Femur (tissue), 1 donor: ENCODE measurements at regions not wholly inside any gene's neighbourhood (a gene's known extent, or its start where the extent isn't known, plus 50 kb on each side); places are given as distances from the start of the nearest gene placed in this dataset.
"Not testable (repeated sequence)": the region's sequence is repeated elsewhere in the genome, so short reads cannot be mapped to it uniquely, and the experiment has no call there.

Experiments
- DNase-seq: peaks from one replicate; pipeline ENCODE4 v3.0.0-alpha.2; 2017

DNA sequence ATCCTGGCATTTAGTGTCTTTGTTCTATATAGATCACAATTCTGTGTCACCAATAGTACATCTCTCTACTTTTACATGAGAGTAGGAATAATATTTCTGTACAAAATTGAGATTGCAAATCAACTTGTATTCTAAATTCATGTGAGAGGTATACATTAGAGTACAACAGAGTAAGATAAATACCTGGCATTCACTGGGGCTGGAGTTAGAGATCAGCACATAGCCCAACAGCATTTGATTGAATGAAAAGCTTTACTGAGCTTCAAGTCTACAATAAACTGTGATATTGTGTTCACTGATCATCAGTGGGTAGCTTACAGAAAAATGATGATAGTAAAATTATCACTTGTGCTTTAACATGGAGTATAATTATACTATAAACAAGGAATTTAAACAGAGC lies 1114.7 kb downstream of the REEP3 start:
- no peak for DNase-seq

DNA sequence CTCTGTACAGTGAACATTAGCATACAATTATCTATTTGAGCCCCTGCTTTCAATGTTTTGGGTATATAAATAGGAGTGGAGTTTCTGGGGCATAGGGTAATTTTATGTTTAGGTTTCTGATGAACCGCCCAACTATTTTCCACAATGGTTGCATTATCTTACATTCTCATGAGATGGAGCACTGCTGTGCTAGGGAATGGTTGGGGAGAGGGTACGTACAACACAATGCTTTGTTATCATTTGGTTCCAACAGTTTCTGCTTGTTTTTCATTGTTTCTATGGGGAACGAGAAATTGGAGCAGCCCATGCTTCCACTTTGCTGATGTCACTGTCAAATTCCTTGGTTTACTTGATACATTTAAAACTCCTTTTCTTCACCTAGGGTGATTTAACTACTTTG lies 1115.3 kb downstream of the REEP3 start:
- no peak for DNase-seq

DNA sequence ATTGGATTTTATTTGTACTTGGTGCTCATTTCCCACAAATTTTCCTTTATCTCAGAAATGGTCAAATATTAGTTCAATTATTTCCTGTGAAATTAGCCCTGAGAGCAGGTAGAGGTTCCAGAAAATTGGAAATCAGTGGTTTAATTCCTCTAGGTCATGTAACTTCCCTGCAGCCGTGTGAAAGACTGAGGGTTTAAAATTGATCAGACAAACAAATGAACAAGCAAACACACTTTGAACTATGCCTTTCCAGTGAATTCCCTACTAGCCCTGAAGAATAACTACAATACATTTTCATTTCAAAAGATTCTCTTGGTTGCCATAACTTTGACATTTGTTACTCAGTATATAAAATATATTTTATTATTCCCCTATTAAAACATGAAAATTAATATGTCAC lies 1116.7 kb downstream of the REEP3 start:
- DNase-seq = no peak

DNA sequence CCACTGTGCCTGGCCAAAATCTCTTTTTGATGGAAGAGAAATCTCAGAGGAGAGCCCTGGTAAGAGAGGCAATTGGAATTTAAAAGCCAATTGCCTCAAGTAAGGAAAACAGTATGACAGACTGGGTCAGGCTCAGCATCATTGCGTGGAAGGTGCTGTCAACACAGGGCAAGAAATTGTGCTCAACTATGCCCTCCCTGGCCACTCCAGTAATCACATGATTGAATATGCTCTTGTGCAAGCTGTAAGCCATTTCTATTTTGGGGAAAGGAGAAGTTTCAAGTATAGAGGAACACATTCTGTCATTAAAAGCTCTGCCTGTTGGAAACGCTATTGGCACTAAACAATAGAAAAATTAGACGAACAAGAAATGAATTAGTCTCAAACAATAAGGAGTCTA lies 1127.7 kb downstream of the REEP3 start:
- no peak for DNase-seq

DNA sequence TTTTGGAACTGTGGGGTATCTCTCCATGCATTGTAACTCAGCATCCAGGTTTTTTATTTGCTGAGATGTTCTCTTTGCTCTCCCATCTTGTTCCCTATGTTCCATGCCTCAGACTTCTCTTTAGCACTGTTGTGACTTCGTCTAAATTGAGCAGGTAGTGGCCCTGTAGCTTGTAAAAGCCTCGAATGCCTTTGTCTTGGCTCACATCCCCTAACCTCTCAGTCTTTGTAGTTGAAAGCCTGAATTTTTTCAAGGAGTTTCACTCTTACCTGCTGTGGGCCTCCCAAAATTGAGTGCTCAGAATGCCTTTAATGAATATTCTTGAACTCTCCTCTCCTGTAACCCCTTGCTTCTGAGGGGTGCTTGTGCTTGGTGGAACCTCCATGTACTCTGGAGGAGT lies 1137.3 kb downstream of the REEP3 start:
- DNase-seq = no peak

DNA sequence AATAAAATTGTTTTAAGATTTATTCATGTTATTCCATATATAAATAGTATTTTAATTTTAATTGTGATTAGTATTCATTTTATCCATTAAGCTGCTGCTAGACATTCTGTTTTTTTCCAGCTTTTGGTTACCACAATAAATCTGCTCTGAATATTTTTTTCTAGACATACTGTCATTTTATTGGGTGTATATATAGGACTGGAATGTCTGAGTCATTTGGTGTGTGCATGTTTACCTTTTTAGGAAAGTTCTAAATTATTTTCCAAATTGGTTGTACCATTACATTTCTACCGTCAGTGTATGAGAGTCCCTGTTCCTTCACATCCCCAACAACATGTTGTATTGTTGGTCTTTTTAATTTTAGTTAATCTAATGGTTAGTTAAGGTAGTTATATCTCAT lies 1138.1 kb downstream of the REEP3 start:
- no peak for DNase-seq

DNA sequence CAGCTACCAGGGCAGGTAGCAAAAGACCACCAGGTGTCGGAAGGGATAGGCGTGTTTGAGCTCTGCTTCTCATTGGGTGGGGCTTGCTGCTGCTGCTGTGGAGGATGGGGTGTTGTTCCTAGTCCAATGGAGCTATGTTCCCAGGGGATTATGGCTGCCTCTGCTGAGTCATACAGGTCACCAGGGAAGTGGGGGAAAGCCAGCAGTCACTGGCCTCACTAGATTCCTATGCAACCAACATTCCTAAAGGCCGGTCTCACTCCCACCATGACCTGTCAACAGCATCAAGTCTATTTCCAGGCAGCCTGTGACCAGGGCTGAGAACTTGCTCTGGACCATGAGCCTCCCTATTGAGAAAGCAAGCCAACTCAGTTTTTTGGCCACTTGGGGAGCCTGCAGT lies 1160.8 kb downstream of the REEP3 start:
- no peak for DNase-seq

DNA sequence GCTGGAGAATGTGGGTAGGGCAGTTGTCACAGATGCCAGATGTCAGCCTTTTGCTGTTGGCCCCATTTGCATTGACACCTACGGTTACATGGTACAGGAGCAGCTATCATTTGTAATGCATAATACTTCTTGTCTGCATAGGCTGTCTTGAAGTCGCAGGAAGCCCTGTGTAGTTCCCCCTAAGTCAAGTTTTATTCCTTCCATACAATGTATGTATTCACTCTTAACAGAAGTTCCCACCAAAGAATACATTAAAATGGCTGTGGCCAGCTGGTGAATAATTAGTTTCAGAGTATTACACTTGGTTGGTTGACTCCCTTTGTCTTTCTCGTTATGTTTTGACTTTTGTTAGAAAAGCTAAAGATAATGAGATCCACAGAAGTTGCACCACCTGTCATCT lies 1169.0 kb downstream of the REEP3 start:
- no peak for DNase-seq

DNA sequence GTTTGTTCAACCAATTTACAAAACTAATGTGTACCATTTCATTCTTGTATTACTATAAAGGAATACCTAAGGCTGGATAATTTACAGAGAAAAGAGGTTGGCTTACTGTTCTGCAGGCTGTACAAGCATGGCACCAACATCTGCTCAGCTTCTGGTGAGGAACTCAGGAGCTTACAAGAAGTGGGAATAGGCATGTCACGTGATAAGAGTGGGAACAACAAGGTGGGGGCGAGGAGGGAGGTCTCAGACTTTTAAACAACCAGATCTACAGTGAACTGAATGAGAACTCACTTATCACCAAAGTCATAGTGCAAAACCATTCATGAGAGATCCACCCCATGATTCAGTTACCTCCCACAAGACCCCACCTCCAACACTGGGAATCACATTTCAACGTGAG lies 1178.0 kb downstream of the REEP3 start:
- no peak for DNase-seq

DNA sequence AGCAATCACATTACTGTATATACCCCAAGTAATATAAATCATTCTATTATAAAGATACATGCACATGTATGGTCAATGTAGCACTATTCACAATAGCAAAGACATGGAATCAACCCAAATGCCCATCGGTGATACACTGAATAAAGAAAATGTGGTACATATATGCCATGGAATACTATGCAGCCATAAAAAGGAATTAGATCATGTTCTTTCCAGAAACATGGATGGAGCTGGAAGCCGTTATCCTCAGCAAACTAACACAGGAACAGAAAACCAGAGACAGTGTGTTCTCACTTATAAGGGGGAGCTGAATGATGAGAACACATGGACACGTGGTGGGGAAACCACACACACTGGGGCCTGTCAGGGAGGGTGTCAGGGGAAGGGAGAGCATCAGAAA lies 1180.9 kb downstream of the REEP3 start:
- not testable (repeated sequence) for DNase-seq

DNA sequence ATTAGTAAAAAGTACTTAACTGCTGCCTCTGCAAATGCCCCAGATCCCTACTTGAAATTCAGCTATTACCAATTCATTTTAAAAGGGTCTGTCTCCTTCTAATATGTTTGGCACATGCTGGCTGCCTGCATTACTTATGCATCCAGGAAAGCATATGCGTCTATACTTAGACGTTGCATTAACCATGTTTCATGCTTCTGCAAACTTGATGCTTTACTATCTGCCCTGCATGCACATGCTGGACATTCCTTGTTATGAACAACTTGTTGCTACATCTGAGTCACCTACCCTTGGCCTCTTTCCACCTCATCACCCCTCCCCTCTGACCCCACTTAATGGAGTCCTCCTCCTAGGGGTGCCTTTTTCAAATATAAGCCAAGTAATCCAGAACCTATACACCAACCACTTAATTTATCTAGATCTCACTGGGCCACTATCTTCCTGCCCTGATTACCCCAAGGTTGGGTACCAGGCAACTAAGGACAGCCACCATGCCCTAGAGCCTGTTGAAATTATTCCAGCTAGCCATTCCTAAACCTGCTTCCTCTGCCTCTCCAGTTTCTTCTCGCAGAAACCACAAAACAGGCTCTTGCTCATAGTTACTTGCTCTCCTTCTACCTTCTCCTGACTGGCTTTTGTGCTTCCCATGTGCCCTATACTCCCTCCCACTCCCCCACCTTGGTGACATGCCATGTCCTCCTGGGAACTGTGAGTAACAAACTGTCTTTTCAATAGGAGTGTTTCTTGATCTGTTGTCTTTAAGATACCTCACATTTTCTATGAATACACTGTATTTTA lies 1187.9 kb downstream of the REEP3 start:
- no peak for DNase-seq

DNA sequence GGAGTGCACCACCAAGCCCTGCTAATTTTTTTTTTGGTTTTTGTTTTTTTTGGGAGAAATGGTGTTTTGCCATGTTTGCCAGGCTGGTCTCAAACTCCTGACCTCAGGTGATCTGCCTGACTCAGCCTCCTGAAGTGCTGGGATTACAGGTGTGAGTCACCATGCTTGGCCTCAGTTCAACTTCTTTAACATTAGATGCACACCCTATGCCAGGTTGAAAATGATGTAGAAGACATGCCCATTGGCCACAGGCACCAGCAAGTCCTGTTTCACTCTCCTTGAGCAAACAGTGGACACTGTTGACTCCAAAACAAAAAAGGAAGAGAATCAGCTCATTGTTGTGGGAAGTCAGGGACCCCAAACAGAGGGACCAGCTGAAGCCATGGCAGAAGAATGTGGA lies 1205.3 kb downstream of the REEP3 start:
- DNase-seq = no peak

DNA sequence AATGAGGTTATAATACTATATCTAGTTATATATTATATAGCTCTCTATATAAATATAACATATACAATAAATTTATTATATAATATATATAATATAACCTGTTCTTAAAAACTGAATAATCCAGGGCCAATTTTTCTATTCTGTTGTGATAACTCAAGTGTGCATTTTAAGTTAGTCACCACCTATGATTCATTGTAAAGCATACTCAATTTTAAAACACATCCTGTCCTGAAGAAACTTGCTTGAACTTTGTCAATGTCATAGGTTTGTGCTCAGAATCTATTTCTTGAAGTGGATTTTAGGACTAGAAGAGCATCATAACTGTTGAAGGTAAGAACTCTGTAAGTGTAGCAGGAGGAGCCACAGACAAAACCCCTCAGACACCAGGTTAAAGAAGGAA lies 1209.8 kb downstream of the REEP3 start:
- DNase-seq = no peak

DNA sequence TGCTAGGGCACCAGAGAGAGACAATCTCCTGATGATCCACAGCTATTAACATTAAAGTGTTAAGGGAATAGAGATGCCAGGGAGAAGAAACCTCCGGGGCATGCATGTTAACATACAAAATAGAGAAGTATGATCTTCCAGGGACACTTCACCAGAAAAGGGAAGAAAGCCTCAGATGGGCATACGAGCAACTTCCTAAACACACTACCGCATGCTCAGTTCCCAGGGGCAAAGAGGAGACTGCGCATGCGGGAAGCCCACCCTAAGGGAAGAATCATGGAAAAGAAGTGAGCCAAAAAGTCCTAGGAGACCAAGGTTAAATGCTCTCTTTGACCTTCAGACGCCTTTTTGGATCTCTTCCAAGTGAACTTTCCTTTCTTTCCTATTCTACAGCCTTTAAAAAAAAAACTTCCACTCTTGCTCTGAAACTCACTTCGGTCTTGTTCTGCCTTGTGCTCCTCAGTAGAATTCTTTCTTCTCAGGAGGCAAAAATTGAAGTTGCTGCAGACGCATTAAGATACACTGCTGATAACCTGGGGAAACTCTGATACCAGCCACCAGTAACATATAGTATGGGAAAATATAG lies 1211.3 kb downstream of the REEP3 start:
- no peak for DNase-seq

DNA sequence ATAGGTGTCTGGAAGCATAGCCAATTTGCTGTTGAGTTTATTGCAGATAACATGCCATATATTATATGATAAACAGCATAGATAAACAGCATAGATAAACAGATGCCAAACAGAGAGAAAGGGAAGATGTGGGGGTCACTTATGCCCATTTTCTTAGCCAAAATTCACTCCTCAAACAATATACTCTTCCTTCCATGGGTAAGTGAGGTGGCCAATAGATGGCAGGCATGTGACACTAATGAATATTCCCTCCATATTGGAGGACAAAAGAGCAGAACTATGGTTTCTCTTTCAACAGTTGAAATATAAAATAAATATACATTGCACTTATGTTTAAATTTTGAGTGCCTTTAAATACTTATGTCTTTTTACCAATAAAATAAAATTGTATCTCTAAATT lies 1212.8 kb downstream of the REEP3 start:
- DNase-seq = no peak

DNA sequence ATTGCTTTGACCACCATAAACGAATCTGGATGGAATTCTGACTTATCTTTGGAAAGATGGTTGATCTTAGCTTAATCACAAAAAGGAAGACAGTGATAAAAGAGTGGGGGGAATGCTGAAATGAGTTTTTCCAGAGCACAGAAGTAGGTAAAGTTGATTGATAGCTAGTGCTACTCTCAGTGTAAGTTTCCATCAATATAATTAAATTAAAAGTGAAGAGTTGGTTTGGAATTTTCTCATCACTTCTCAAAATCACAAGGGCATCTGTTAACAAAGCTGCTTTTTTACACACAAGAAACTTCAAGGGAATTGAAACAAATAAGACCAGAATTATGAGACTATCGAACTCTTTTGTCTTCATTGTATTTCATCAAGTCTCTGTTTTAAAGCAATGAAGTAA lies 1217.3 kb downstream of the REEP3 start:
- DNase-seq = no peak

DNA sequence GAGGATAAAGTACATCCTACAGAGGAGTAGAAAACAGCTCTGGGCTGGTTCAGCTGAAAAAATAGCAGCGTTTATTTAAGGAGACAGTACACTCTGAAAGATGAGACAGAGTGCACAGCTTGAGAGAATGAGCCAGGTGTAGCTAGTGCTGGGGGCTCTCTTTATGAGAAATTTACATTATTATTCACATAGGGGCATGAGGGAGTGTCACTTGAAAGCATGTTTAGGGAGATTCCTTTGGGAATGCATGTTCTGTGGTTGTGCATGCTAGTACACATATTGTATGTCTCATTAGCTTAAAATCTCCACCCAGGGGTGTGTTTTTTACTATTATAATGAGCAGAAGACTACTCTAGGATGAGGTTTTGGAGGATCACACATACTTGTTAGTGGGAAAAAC lies 1224.4 kb downstream of the REEP3 start:
- no peak for DNase-seq

DNA sequence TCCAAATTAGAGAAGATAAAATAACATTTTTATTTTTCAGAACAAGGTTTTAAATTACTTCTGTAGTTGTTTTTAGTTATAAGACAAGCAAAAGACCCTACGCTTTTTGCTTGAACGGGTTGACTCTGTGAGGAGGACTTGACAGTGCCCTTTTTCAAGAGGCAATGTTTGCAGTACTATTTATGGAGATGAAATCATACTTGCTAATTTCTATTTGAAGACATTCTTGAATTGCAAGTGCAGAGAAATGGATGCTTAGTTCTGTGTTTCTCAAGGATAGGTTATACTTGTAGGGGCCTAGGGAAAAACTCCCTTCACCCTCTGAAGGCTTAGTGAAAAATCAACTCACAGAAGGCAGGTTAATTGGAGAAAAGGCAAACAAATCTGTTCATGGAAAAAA lies 1229.5 kb downstream of the REEP3 start:
- no peak for DNase-seq

DNA sequence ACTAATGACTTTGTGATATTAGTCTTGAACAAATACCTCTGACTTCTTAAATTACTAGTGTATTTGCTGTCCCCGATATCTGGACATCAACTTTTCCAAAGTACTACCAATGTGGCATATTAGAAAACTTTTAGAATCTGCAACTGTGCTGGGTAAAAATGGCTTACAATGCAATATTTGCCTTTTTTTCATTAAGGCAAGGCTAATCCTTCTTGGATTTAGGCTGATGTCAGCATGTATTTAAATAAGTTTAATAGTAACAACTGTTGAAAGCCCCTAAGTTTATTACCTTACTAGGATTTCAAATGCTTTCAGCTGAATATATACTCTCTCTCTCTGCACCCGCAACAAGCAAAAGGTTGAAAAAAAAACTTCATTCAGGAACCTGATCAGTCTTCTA lies 1232.3 kb downstream of the REEP3 start:
- DNase-seq = no peak

DNA sequence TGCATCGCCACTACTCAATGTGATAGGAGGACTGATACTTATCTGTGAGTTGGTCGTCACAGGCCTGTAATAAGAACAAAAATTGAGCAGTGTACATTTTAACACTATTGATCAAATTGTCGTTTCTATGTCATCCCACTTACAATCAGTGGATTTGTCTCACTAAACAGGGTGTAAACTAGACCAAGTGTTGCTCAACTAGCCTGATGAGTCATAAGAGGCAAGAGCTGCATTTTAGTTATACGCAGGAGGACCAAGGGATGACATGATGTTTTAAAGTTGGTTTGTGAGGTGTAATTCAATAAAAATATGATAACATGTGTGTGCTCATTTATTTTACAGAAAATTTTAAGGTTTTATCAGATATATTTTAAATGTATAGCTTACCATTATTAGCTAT lies 1239.2 kb downstream of the REEP3 start:
- no peak for DNase-seq

DNA sequence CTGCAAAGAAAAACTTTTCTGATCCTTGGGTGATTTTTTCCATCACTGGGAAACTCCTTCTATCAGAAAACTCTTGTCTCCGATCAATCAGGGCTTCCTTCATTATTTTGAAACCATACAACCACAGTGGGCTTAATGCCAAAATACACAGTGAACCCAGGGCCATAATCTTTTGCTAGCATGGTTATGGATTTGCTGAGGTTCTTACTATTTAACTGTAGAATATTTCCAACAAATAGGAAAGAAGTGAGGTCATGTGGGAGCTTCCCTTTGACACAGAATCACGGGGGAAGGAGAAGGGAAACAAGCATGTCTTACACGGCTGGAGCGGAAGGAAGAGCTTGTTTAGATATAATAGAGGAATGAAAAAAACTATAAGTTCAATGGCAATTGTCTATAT lies 1241.7 kb downstream of the REEP3 start:
- no peak for DNase-seq

DNA sequence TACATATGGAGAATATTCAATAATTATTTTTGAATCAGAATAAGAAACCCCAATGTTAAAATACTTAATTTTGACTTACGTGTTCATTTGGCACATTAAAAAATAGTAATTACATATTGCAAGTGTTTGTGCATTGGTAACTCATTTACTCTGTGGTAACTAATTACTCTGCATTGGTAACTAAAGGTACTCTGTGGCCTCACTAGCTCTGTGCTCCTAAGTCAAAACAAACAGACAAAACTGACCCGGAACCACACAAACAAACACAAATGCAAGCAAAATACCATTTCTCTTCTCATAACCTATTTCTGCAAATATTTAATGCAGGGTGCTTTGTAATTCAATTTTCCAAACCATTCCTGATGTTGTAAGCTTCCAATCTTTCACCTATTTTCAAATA lies 1244.3 kb downstream of the REEP3 start:
- DNase-seq = no peak

DNA sequence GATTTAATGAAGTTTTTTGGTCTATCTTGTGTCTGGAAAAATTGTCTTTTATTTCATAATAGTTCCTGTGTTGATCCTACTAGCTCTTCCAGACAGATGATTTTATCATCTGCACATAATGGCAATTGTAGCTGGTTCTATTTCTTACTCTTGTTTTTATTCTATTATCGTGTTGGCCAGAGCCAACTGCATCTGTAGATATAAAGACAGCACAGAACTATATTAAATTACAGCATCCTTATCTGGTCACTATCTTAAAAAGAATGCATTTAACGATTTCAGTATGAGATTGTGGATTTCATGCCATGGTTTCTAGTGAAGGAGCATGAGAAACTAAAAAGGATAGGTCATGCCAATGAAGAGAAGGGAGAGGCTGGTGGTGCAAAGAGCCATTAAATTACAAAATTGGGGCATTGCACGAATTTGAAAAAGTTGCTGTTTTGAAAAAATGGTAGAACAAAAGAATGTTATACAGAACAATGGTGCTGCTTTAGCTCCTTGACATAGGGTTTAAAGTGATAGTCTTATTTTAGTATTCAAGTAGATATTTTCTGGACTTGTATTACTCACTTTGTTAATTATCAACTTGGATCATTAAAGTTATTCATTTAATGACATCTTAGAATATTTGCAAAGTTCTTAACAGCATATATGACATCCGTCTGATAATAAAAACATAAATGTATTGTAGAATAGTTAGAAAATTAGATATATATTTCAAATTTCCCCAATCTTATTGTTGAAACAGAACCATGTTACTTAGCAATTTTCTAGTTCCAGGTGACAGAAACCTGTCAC lies 1250.3 kb downstream of the REEP3 start:
- DNase-seq = no peak

DNA sequence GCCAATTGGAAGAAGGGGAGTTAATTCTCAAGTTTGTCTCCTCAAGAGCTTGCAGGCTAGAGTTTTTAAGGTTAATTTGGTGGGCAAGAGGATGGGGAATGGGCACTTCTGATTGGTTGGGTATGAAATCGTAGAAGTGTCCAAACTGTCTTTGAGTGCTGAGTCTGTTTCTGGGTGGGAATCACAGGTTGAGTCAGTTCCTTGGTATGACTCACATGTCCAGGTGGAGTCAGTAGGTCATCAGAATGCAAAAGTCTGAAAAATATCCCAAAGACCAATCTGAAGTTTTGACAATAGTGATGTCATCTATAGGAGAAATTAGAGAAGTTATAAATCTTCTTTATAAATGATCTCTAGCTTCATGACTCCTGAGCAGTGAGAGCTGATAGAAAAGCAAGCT lies 1252.2 kb downstream of the REEP3 start:
- no peak for DNase-seq
